ENCODE measurements at regions not wholly inside any gene's neighbourhood (a gene's known extent, or its start where the extent isn't known, plus 50 kb on each side); places are given as distances from the start of the nearest gene placed in this dataset.

- peak in 3 of 4 donors; percentile 64 to 80 (median 73) for DNase-seq (ENCODE audit: low read depth in 4 of 4, low spot score in 3 of 4)
These were observed 146.5 kb downstream of the CCDC34 start for GRCh38 chr11:27216270-27217149.

GRCh38 chr11:27215471-27216269, 147.3 kb downstream of the CCDC34 start:
- DNase-seq (ENCODE audit: low read depth in 4 of 4, low spot score in 3 of 4): no peak

DNA sequence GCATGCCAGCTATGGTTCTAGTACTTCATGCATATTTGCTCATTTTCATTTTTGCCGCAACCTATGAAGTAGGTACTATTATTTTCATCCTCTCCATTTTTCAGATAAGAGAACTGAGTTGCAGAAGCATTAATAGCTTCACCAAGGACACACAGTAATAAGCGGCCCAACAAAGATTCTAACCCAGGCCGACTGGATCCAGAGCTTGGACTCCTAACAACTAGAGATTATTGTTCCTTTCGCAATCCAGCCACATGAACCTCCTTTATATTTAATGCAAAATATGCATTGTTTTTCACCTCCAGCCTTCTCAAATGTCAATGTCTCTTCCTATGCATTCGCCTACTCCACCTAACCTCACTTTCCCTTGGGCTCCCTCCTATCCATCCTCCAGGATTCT, 148.3 kb downstream of the CCDC34 start:
- DNase-seq (ENCODE audit: low read depth in 4 of 4, low spot score in 3 of 4): no peak

- no peak for DNase-seq (ENCODE audit: low read depth in 4 of 4, low spot score in 3 of 4)
These were observed 149.8 kb downstream of the CCDC34 start for GRCh38 chr11:27213232-27213660.

- no peak for DNase-seq (ENCODE audit: low read depth in 4 of 4, low spot score in 3 of 4)
These were observed 150.7 kb downstream of the CCDC34 start for GRCh38 chr11:27212248-27212780.

DNA sequence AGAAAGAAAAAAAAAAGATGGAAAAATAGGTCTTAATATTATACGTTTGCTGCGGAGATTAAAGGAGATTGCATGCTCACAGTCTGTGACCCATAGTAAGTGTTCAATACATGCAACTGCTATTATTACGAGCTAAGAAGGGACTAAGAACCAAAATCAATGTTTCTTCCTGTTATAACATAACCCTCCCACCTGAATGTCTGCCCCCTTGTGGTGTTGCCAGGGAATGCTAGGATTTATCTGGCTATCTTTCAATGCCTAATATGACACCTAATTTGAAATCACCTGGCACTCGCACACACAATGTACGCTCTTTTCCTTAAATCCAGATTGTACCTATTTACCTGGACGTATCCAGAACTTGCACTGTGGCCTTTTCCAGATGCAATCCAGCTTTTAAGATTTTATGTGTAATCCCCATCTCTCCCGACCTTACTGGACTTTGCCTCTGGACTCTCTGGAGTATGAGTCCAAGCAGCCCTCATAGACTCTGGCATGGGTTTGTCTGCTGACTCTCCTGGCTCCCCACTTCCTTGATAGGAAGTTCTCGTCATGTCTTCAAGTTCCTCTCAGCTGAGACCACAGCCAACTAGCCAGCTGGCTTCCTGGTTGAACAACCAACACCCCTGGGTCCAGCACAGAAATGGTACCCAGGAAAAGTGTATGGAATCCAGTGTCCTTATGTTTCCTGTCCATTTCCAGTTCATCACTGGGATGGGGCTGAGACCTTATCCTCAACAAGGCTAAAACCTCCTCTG, 151.5 kb downstream of the CCDC34 start:
- DNase-seq (ENCODE audit: low read depth in 4 of 4, low spot score in 3 of 4): no peak

DNA sequence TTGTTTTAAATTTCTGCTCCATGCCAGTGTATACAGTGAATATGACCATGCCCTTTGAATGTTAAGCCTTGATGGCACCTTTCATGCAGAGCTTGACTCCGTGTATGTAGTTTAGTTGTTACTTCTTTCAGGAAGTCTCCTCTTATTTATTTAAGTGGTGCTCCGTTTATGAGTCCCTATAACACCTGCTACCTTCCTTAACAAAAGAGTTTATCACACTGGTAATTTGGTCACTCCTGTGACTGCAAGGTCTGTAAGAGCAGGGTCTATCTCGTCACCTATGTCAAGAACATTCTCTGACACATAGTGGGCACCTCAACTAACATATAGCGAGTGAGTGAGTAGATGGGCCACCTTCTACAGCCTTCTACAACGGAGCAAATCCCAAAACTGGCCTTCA, 152.5 kb downstream of the CCDC34 start:
- DNase-seq (ENCODE audit: low read depth in 4 of 4, low spot score in 3 of 4): no peak

- no peak for DNase-seq (ENCODE audit: low read depth in 4 of 4, low spot score in 3 of 4)
These were observed 153.4 kb downstream of the CCDC34 start for GRCh38 chr11:27209562-27210005.

DNA sequence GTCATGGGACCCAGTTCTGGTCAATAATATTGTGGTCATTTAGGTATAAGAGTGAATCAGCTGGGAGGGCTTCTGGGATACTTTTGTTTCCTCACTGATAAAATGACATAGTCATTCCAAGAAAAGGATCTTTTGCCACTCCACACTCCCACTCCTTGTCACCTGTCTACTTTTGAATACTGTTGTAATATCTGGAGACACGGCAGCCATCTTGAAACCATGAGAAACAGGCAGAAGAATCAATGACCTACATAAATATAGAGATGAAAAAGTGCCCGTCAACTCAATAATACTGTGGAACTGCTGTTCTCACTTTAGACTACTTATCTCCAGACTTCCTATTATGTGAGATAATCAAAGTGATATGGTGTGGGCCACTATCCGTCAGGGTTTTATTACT, 154.2 kb downstream of the CCDC34 start:
- DNase-seq (ENCODE audit: low read depth in 4 of 4, low spot score in 3 of 4): no peak

DNA sequence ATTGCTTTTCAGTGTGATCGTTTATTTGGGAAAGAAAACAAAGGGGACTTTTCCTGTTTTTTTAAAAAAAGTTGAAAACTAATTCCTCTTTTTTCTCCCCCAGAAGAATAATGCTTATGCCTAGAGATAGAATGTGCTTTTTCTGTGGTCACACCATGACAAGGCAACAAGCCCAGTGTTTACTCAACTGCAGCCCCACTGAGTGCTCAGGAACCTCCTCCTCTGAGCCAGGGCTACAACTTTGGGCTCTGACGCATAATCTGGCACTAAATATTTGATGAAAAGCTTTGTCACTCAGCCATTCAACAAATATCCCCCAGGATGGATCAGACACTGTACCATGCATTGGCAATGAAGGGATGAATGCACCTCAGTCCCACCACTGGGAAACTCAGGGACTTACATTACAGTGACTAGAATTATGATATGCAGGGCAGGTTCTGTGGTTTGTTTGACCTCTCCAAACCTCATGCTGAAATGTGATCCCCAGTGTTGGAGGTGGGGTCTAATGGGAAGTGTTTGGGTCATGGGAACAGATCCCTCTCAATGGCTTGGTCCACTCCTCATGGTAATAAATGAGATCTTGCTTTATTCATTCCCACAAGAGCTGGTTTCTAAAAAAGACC, 155.9 kb downstream of the CCDC34 start:
- no peak for DNase-seq (ENCODE audit: low read depth in 4 of 4, low spot score in 3 of 4)

- DNase-seq (ENCODE audit: low read depth in 4 of 4, low spot score in 3 of 4): no peak
These were observed 157.0 kb downstream of the CCDC34 start for GRCh38 chr11:27205779-27206570.

GRCh38 chr11:27205250-27205649, 157.8 kb downstream of the CCDC34 start:
- DNase-seq (ENCODE audit: low read depth in 4 of 4, low spot score in 3 of 4): no peak

GRCh38 chr11:27204529-27204928, 158.5 kb downstream of the CCDC34 start:
- no peak for DNase-seq (ENCODE audit: low read depth in 4 of 4, low spot score in 3 of 4)

- no peak for DNase-seq (ENCODE audit: low read depth in 4 of 4, low spot score in 3 of 4)
These were observed 159.9 kb downstream of the CCDC34 start for GRCh38 chr11:27203077-27203647.

DNA sequence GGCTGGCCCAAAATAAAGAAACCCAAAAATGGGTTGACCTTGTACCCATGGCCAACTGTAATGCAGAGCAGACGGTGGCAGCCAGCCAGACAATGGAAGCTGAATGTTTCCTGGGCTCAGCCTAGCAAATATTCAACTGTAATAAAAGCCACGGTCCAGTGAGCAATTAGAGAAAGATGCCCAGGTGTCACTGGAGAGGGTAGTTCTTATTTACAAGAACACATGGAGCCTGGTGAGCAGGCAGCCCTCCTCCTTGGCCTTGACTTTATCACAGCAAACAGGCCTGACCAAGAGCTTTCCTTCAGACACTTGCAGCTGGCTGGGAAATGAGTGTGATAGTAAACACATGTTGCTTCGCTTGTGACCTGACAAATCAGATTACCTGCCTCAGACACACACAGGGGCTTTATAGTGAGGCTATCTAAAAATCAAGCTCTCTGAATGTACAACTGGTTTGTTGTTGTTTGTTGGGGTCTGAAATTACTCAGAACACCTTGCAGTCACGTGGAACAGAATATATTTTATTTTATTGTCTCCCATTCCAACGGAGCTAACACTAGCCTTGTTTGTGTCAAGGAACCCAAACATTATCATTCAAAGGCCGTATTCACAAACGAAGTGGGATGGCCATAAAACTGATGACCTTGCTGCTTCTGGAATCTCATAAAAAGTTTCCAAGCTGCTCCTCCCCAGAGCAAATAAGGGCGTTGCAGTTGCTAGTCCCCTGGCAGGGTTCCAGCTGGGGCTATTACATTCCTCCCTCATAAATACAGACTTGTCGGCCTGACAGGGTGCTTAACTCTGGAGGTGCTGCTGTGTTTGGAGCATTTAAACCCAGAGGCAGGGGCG, 161.1 kb downstream of the BBOX1 start:
- peak; percentile 86 to 94 (median 88) for DNase-seq (ENCODE audit: low read depth in 4 of 4, low spot score in 3 of 4)

GRCh38 chr11:27200779-27201453, 160.3 kb downstream of the BBOX1 start:
- no peak for DNase-seq (ENCODE audit: low read depth in 4 of 4, low spot score in 3 of 4)

GRCh38 chr11:27196203-27196897, 155.7 kb downstream of the BBOX1 start:
- DNase-seq (ENCODE audit: low read depth in 4 of 4, low spot score in 3 of 4): no peak

All from left renal pelvis (tissue), 4 donors.